ENCODE measurements at regions not wholly inside any gene's neighbourhood (a gene's known extent, or its start where the extent isn't known, plus 50 kb on each side); places are given as distances from the start of the nearest gene placed in this dataset.
"Not testable (repeated sequence)": the region's sequence is repeated elsewhere in the genome, so short reads cannot be mapped to it uniquely, and the experiment has no call there.

DNA sequence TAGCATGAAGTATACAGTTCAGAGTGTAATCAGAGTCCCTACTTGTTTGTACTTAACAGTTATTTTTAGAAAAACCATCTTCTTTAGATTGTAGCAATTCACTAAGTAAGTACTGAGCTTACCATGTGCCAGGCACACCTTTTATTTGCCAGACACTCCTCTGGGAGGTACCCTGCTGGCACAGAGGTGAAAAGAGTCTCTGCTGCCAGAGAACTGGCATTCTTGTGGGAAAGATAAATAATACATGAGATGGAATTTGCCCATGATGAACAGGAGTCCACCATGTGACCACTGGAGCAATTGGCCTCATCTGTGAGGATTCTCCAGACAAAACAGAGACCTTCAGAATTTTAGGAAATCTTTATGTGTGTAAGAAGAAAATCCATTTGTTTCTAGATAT lies 199.3 kb upstream of the SLC16A7 start:
- POLR2A ChIA-PET = no interaction called here
- DNase-seq (no peak), ATAC-seq (ENCODE audit: low read depth) (no peak)
- H3K36me3 Mint-ChIP-seq = no peaks in the 10 kb centered on the region
- no peak overlapping the region for H3K27ac Mint-ChIP-seq
- no peaks in the 10 kb centered on the region for H3K9me3 Mint-ChIP-seq
- H3K4me1 Mint-ChIP-seq = no peaks in the 10 kb centered on the region
- H3K27me3 Mint-ChIP-seq = peaks cover 4% of the 10 kb centered on the region
- no peak overlapping the region for H3K4me3 Mint-ChIP-seq

DNA sequence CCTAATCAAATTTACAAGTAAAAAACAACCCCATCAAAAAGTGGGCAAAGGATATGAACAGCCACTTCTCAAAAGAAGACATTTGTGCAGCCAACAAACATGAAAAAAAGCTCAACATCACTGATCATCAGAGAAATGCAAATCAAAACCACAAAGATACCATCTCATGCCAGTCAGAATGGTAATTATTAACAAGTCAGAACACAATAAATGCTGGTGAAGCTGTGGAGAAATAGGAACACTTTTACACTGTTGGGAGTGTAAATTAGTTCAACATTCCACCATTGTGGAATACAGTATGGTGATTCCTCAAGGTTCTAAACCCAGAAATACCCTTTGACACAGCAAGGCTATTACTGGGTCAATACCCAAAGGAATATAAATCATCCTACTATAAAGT lies 200.5 kb upstream of the SLC16A7 start:
- POLR2A ChIA-PET = not testable (repeated sequence)

DNA sequence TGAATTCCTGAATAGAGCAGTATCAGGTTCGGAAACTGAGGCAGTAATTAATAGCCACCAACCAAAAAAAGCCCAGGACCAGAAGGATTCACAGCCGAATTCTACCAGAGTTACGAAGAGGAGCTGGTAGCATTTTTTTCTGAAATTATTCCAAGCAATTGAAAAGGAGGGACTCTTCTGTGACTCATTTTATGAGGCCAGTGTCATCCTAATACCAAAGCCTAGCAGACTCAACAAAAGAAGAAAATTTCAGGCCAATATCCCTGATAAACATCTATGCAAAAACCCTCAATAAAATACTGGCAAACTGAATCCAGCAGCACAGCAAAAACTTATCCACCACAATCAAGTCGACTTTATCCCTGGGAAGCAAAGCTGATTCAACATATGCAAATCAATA lies 202.3 kb upstream of the SLC16A7 start:
- DNase-seq (no peak), ATAC-seq (ENCODE audit: low read depth) (no peak)
- peaks cover 4% of the 10 kb centered on the region for H3K27me3 Mint-ChIP-seq
- no peaks in the 10 kb centered on the region for H3K4me1 Mint-ChIP-seq
- no peaks in the 10 kb centered on the region for H3K9me3 Mint-ChIP-seq
- no peak overlapping the region for H3K27ac Mint-ChIP-seq
- POLR2A ChIA-PET = no interaction called here
- no peak overlapping the region for H3K4me3 Mint-ChIP-seq
- H3K36me3 Mint-ChIP-seq = no peaks in the 10 kb centered on the region

More for the DNA sequence above, 200.5 kb upstream of the SLC16A7 start:
- H3K9me3 Mint-ChIP-seq; H3K4me1 Mint-ChIP-seq; H3K27me3 Mint-ChIP-seq; H3K4me3 Mint-ChIP-seq; DNase-seq; H3K36me3 Mint-ChIP-seq; H3K27ac Mint-ChIP-seq; ATAC-seq (ENCODE audit: low read depth): not testable (repeated sequence)

DNA sequence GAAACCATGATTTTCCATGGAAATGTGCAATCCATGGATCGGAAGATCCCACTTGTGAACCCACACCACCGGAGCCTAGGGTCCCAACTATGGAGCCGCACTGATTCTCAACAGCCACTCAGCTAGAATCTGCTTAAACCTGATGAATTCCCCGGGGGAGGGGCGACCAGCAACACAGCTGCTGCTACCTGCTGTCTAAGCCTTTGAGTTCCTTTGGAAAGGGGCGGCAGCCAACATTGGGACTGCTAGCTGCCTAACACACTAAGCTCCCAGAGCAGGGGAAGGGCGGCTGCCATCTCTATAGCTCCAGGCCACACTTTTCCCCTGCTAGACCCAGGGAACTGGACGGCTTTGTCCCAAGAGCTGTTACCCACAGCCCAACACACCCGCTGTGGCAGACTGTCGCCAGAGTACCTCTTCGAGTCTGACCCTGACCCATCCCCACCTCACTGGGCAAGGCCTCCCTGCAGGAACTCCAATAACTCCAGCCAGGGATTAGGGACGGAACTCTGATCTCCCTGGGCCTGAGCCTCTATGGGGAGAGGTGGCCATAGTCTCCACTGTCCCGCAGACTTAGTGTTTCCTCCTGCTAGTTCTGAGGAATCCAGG lies 205.8 kb upstream of the SLC16A7 start:
- H3K36me3 Mint-ChIP-seq = no peaks in the 10 kb centered on the region
- no peak overlapping the region for H3K27ac Mint-ChIP-seq

DNA sequence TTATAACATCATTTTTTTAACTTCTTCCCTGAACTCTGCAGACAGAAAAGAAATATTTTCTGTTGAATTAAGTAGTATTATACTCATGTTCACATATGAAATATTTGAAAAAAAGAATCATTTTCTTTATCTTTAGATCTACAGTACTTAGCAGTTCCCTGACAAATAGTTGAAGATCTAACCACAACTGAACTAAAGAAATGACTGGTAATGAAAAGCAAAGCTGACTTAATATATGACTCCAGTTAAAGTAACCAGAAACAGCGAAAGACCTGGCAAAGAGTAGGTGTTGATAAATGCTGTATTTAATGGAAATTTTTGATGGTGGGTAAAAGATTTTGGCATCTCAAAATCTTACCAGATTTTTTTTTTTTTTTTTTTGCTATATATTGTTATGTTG lies 207.1 kb upstream of the SLC16A7 start:
- H3K9me3 Mint-ChIP-seq = no peaks in the 10 kb centered on the region
- H3K27ac Mint-ChIP-seq = no peak overlapping the region
- no peaks in the 10 kb centered on the region for H3K4me1 Mint-ChIP-seq
- ATAC-seq (ENCODE audit: low read depth) (no peak), DNase-seq (no peak)
- no peak overlapping the region for H3K4me3 Mint-ChIP-seq
- peaks cover 5% of the 10 kb centered on the region for H3K27me3 Mint-ChIP-seq
- H3K36me3 Mint-ChIP-seq = no peaks in the 10 kb centered on the region
- POLR2A ChIA-PET = no interaction called here

More for the DNA sequence above, 205.8 kb upstream of the SLC16A7 start:
- no peak for ATAC-seq (ENCODE audit: low read depth)
- Mint-ChIP-seq H3K9me3 (no peaks in the 10 kb centered on the region), H3K27me3 (peaks cover 8% of the 10 kb centered on the region), H3K4me3 (no peak overlapping the region), H3K4me1 (no peaks in the 10 kb centered on the region)
- DNase-seq = no peak
- POLR2A ChIA-PET = no interaction called here

DNA sequence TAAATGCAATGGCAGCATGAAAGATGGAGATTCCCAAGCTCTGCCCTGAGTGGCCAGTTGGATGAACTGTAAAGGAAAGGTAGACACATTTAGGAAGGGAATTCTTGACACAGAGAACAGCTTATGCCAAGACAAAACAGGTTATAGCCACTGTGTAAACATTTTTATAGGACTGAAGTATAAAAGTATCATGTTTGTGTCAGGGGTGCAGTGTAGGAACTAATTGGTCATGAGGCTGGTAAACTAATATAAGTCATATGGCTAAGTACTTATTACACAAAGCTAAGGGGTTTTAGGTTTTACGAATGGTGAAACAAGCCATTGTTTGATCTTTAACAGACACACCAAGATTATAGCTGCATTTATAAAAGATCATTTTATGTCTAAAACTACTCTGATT lies 207.7 kb upstream of the SLC16A7 start:
- DNase-seq (no peak), ATAC-seq (ENCODE audit: low read depth) (no peak)
- H3K4me1 Mint-ChIP-seq = no peaks in the 10 kb centered on the region
- no peaks in the 10 kb centered on the region for H3K36me3 Mint-ChIP-seq
- no peak overlapping the region for H3K4me3 Mint-ChIP-seq
- POLR2A ChIA-PET = no interaction called here
- no peak overlapping the region for H3K27ac Mint-ChIP-seq
- H3K9me3 Mint-ChIP-seq = no peaks in the 10 kb centered on the region
- H3K27me3 Mint-ChIP-seq = peaks cover 5% of the 10 kb centered on the region

DNA sequence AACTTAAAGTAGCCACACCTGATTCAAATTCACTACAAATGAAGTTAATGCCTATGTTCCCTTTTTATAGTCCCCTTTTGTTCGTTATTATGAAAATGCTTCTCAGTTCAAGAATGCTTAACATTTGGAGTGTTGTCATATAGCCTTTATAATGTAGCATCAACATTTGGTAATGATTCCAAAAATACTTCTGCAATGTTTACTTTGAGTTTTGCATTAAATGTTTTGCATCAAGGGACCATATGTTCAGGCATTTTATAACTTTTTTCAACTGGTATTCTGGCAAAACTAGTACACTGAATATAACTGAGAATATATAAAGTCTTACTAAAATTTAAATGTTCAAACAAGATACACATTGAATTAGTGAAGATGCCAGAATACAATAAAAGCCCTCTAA lies 209.6 kb upstream of the SLC16A7 start:
- Mint-ChIP-seq H3K27me3 (peaks cover 3% of the 10 kb centered on the region), H3K4me1 (peaks cover 5% of the 10 kb centered on the region), H3K9me3 (no peaks in the 10 kb centered on the region), H3K4me3 (no peak overlapping the region), H3K36me3 (no peaks in the 10 kb centered on the region), H3K27ac (no peak overlapping the region)
- ATAC-seq (ENCODE audit: low read depth) (no peak), DNase-seq (no peak)
- POLR2A ChIA-PET = no interaction called here

DNA sequence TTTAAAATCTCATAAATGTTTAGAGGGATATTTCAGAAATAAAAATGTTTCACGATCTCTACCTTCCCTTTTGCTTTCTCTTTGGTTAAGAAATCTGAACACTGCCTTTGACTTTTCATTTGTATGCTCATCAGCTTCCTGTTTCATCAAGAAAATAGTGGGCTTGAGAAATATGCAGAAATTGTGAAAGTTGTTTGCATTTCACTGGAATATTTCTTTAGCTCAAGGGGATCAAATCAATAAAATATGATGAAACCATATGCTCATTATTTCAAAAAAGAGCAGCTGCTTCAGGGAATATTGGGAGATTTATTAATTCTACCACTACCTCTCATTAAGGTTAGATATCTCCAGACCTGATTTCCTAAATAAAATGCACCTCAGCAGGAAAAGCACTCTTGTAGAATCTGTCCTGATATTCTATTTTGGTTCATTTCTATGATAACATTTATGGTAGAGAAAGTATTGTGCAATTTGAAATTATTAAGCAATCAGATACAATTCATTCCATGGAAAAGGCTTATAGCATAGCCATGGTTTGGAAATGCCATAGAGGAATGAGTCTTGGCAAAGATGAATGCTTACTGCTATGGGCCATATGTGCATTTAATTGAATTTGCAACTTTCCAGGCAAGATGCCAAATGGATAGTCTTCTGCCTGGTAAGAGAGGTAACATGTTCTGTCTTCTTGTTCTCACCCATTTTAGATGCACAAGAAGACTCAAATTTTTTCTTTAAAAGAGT lies 212.6 kb upstream of the SLC16A7 start:
- Mint-ChIP-seq H3K36me3 (no peaks in the 10 kb centered on the region), H3K4me1 (peaks cover 5% of the 10 kb centered on the region), H3K27ac (no peak overlapping the region), H3K9me3 (no peaks in the 10 kb centered on the region), H3K27me3 (peaks cover 6% of the 10 kb centered on the region), H3K4me3 (peak overlapping the region; percentile 7)
- no peak for ATAC-seq (ENCODE audit: low read depth)
- no peak for DNase-seq
- POLR2A ChIA-PET = no interaction called here

DNA sequence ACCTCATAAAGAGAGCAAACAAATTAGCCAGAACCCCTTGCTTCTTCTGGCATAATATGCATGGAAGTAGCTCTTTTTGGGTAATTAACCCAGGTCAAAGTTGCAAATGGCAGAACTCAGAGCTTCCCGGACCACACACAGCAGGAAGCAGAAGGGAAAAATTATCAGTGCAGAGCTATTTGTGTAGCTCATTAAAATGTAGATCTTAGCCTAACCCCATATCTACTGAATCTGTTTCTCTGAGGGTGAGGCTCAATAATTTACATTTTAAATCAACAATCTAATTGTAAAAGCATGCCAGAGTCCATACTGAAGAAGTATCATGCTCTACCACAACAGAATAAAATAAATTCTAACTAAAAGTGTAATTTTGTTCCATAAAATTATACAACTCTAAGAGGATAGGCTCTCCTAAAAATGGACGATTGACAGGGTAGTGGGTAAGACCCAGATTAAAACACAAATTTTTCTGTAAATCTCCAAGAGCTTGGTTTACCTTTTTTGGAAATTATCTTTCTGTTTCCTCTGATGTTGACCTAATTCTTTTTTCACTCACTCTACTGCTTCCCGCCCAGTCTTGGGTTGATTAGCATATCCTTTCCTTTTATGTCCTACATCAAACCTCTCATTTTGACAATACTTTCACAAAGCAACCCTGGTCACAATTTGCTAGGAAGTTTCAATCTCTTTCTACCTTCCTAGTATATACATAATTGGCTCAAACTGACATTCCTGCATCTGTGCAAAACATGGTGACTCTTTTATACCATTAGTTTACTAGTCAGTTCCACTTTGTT lies 213.3 kb upstream of the SLC16A7 start:
- no peaks in the 10 kb centered on the region for H3K36me3 Mint-ChIP-seq
- H3K4me1 Mint-ChIP-seq = peaks cover 5% of the 10 kb centered on the region
- no peak for ATAC-seq (ENCODE audit: low read depth)
- H3K27ac Mint-ChIP-seq = no peak overlapping the region
- peaks cover 6% of the 10 kb centered on the region for H3K27me3 Mint-ChIP-seq
- peak overlapping the region; percentile 7 for H3K4me3 Mint-ChIP-seq
- DNase-seq = no peak
- no peaks in the 10 kb centered on the region for H3K9me3 Mint-ChIP-seq
- POLR2A ChIA-PET = no interaction called here

DNA sequence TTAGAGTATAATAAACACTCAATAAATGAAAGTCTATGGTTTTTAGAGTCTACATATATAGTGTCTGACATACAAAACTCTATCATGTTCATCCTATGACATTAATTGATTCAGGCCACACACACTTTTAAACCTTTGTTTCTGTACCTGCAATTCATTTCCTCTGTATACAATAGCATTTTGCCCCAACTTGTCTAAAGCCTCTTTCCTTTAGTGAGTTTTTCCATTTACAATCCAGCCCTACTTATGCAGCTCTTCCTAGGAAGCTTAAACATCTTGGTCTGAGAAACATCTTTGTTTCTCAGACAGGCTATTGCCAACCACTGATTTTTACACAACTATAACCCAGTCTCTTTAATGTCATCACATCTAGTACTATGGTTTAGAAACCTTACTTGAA lies 214.7 kb upstream of the SLC16A7 start:
- ATAC-seq (ENCODE audit: low read depth) = no peak
- Mint-ChIP-seq H3K27me3 (peaks cover 2% of the 10 kb centered on the region), H3K4me3 (no peak overlapping the region), H3K36me3 (no peaks in the 10 kb centered on the region), H3K4me1 (peaks cover 5% of the 10 kb centered on the region), H3K27ac (no peak overlapping the region), H3K9me3 (no peaks in the 10 kb centered on the region)
- no peak for DNase-seq
- POLR2A ChIA-PET = no interaction called here

DNA sequence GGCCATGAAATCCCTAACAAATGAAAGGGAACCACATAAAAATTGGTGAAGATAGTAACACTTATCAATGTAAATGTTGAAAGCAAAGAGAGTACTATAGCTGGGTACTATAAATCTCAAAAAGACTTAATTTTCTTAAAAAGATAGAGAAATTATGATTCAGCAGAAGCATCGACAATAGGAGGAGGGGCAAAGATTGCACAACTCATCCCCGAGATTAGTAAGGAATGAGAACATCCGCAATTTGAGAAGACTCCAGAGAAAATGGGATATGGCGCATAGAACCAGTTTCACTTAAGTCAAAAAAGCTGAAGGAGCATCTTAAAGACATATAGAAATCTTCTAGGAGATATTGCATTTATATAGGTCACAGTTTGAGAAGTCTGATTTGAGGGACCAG lies 220.2 kb upstream of the SLC16A7 start:
- H3K4me3 Mint-ChIP-seq = no peak overlapping the region
- ATAC-seq (ENCODE audit: low read depth) (no peak), DNase-seq (no peak)
- H3K4me1 Mint-ChIP-seq = no peaks in the 10 kb centered on the region
- peaks cover 2% of the 10 kb centered on the region for H3K27me3 Mint-ChIP-seq
- POLR2A ChIA-PET = no interaction called here
- H3K9me3 Mint-ChIP-seq = no peaks in the 10 kb centered on the region
- H3K36me3 Mint-ChIP-seq = no peaks in the 10 kb centered on the region
- H3K27ac Mint-ChIP-seq = no peak overlapping the region

DNA sequence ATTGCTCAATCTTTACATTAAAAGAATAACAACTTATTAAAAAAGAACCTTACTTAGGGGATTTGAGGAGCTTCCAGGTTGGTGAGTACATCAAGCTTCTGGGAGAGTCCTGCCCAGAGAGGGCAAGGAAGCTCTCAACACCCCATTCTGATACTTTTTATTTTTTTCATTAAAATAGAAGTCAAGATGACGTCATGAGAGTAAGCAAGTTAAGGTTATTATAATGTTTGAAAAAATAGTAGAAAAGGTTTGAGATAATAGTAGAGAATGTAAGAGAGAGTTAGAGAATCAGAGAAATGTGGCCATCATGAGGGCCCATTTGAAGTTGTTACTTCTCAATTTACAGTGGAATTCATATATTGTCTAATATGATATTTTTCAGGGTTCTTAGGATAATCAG lies 221.0 kb upstream of the SLC16A7 start:
- no peak for DNase-seq
- Mint-ChIP-seq H3K9me3 (no peaks in the 10 kb centered on the region), H3K4me1 (no peaks in the 10 kb centered on the region), H3K4me3 (no peak overlapping the region), H3K27ac (no peak overlapping the region), H3K36me3 (no peaks in the 10 kb centered on the region), H3K27me3 (peaks cover 2% of the 10 kb centered on the region)
- ATAC-seq (ENCODE audit: low read depth) = no peak
- POLR2A ChIA-PET = no interaction called here

DNA sequence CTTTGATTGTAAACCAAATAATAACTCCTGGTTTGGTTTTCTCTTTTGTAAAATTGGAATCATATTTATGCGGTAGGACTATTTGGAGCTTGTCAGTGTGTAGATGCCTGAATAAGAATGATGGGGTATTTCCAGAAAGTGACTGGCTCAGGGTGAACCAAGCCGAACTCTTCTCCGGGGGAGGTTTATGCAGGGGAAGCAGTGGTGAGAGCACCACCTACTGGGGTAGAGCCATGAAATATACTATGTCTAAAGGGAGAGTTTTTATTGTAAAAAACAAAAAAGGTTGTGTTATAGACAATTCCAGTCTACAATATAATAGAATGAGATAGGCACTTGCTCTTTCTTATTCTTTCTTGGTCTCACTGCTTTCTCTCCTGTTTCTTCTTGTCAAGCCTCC lies 222.9 kb upstream of the SLC16A7 start:
- no peaks in the 10 kb centered on the region for H3K4me1 Mint-ChIP-seq
- ATAC-seq (ENCODE audit: low read depth) (no peak), DNase-seq (no peak)

DNA sequence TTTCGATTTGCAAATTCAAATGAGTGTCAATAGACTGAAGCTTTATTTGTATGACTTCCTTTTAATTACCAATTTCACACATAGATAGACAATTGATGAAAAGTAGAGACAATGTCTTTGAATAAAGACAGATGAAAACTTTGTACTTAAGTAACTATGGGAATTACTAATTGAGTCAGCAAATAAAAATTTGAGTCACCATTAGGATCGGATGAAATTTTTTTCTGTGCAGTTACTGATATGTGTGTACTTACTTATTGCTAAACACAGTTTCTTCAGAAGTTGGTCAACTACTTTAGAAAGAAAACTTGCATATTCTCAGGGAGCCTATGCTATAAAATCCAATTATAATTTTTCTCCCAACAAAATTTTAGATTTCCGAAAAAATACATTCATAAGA lies 224.9 kb upstream of the SLC16A7 start:
- no peak overlapping the region for H3K27ac Mint-ChIP-seq
- POLR2A ChIA-PET = no interaction called here
- no peaks in the 10 kb centered on the region for H3K27me3 Mint-ChIP-seq
- no peaks in the 10 kb centered on the region for H3K36me3 Mint-ChIP-seq
- no peak for ATAC-seq (ENCODE audit: low read depth)
- H3K4me3 Mint-ChIP-seq = no peak overlapping the region
- DNase-seq = no peak
- no peaks in the 10 kb centered on the region for H3K4me1 Mint-ChIP-seq
- no peaks in the 10 kb centered on the region for H3K9me3 Mint-ChIP-seq

More for the DNA sequence above, 222.9 kb upstream of the SLC16A7 start:
- Mint-ChIP-seq H3K9me3 (no peaks in the 10 kb centered on the region), H3K27me3 (no peaks in the 10 kb centered on the region), H3K27ac (no peak overlapping the region), H3K36me3 (no peaks in the 10 kb centered on the region), H3K4me3 (no peak overlapping the region)
- POLR2A ChIA-PET = no interaction called here

All from activated naive CD8-positive, alpha-beta T cell treated with anti-CD3 and anti-CD28 coated beads, Interleukin-2, amount 10 ng/mL, durations not matched to agents 7 days and 5 days (primary cell).